Breast epithelium (tissue), 3 donors: ENCODE measurements at regions not wholly inside any gene's neighbourhood (a gene's known extent, or its start where the extent isn't known, plus 50 kb on each side); places are given as distances from the start of the nearest gene placed in this dataset.

Experiments
- POLR2A ChIP-seq: fragments of 450-650 bp; IDR thresholded peaks from one replicate; pipeline ENCODE4 v1.6.1; 2016; ENCODE audit warnings: antibody characterized with exemption, mild to moderate bottlenecking, moderate library complexity
- TF ChIP-seq, protein P1 (sequence below), 3 donors: fragments of 450-650 bp; IDR thresholded peaks; one replicate each; pipeline ENCODE4 v1.5.1; 2016 to 2017; ENCODE audit warnings: antibody characterized with exemption in 3 of 3, mild to moderate bottlenecking in 3 of 3, moderate library complexity in 3 of 3

- TF ChIP-seq, protein P1, sequence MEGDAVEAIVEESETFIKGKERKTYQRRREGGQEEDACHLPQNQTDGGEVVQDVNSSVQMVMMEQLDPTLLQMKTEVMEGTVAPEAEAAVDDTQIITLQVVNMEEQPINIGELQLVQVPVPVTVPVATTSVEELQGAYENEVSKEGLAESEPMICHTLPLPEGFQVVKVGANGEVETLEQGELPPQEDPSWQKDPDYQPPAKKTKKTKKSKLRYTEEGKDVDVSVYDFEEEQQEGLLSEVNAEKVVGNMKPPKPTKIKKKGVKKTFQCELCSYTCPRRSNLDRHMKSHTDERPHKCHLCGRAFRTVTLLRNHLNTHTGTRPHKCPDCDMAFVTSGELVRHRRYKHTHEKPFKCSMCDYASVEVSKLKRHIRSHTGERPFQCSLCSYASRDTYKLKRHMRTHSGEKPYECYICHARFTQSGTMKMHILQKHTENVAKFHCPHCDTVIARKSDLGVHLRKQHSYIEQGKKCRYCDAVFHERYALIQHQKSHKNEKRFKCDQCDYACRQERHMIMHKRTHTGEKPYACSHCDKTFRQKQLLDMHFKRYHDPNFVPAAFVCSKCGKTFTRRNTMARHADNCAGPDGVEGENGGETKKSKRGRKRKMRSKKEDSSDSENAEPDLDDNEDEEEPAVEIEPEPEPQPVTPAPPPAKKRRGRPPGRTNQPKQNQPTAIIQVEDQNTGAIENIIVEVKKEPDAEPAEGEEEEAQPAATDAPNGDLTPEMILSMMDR (IDR thresholded peaks at IDR 0.05) = no peak
- no peak for TF ChIP-seq POLR2A
Observed at GRCh38 chr6:22513667-22514066, 55.7 kb upstream of the HDGFL1 start.
